ENCODE measurements at regions not wholly inside any gene's neighbourhood (a gene's known extent, or its start where the extent isn't known, plus 50 kb on each side); places are given as distances from the start of the nearest gene placed in this dataset.

- TF ChIP-seq CTCF (IDR thresholded peaks at IDR 0.05) (no peak), POLR2AphosphoS5 (IDR thresholded peaks at IDR 0.05) (no peak)
Measured at GRCh38 chr4:189785257-189785656, 155.4 kb upstream of the FRG1 start.
